GM12874 (cell line): ENCODE measurements at regions not wholly inside any gene's neighbourhood (a gene's known extent, or its start where the extent isn't known, plus 50 kb on each side); places are given as distances from the start of the nearest gene placed in this dataset.

Source experiments
- CTCF ChIP-seq: IDR thresholded peaks from 2 replicates; pipeline ENCODE4 v1.5.1; 2011; ENCODE audit warnings: low read depth, mild to moderate bottlenecking, control low read depth, low read length, moderate library complexity; ENCODE audit not compliant: insufficient read depth

- no peak for TF ChIP-seq CTCF
These were observed 241.9 kb downstream of the PTPRU start for GRCh38 chr1:29478151-29478791.

- TF ChIP-seq CTCF = no peak
These were observed 239.0 kb downstream of the PTPRU start for GRCh38 chr1:29475326-29475725.

GRCh38 chr1:29474274-29475244 lies 238.2 kb downstream of the PTPRU start:
- TF ChIP-seq CTCF = no peak

GRCh38 chr1:29473161-29473855 lies 237.0 kb downstream of the PTPRU start:
- no peak for TF ChIP-seq CTCF

GRCh38 chr1:29471487-29472313 lies 235.4 kb downstream of the PTPRU start:
- TF ChIP-seq CTCF = no peak

GRCh38 chr1:29470788-29471119 lies 234.4 kb downstream of the PTPRU start:
- TF ChIP-seq CTCF = no peak
